ENCODE measurements at regions not wholly inside any gene's neighbourhood (a gene's known extent, or its start where the extent isn't known, plus 50 kb on each side); places are given as distances from the start of the nearest gene placed in this dataset.

- TF ChIP-seq POLR2AphosphoS5 (IDR thresholded peaks at IDR 0.05; ENCODE audit: low read depth, low read length) = no peak
- TF ChIP-seq TAF1 (IDR thresholded peaks at IDR 0.05; ENCODE audit: borderline replicate concordance, low read depth, low read length) = no peak
- no peak for TF ChIP-seq POLR2A (IDR thresholded peaks at IDR 0.05; ENCODE audit: low read depth, low read length)
Observed at GRCh38 chr5:36378551-36378950, 76.8 kb upstream of the RANBP3L start.

Data from GM12892 (cell line).